ENCODE measurements at regions not wholly inside any gene's neighbourhood (a gene's known extent, or its start where the extent isn't known, plus 50 kb on each side); places are given as distances from the start of the nearest gene placed in this dataset.
A peak's percentile ranks its signal among the peaks of the same experiment; 100 is the strongest.

GRCh38 chr20:36102809-36103596, 51.5 kb upstream of the EPB41L1 start:
- Histone ChIP-seq H3K9ac (0 out of 2 replicates have a peak overlapping the region, but pooled peaks have one; percentile 6), H3K9me3 (no peaks in the 10 kb centered on the region), H3K4me2 (peak overlapping the region; percentile 73; the same call in 1 of the 2 replicates), H3K36me3 (no peaks in the 10 kb centered on the region), H3K27me3 (no peaks in the 10 kb centered on the region), H4K20me1 (no peaks in the 10 kb centered on the region), H3K4me3 (no peak overlapping the region), H3K4me1 (peaks cover 56% of the 10 kb centered on the region), H3K27ac (peak overlapping the region; percentile 68; the same call in 1 of the 2 replicates)
- no peak for TF ChIP-seq Cebpa-rat (IDR thresholded peaks at IDR 0.05)

GRCh38 chr20:36104244-36104643, 50.3 kb upstream of the EPB41L1 start:
- no peak for TF ChIP-seq Cebpa-rat (IDR thresholded peaks at IDR 0.05)
- H4K20me1 ChIP-seq: no peaks in the 10 kb centered on the region
- no peaks in the 10 kb centered on the region for H3K9me3 ChIP-seq
- H3K36me3 ChIP-seq: no peaks in the 10 kb centered on the region
- H3K27ac ChIP-seq: no peak overlapping the region; the same call in 1 of the 2 replicates
- no peak overlapping the region for H3K4me2 ChIP-seq
- peaks cover 44% of the 10 kb centered on the region for H3K4me1 ChIP-seq
- H3K27me3 ChIP-seq: no peaks in the 10 kb centered on the region
- no peak overlapping the region for H3K4me3 ChIP-seq
- no peak overlapping the region for H3K9ac ChIP-seq

Data from BLaER1 (cell line).